RWPE1 (cell line): ENCODE measurements at regions not wholly inside any gene's neighbourhood (a gene's known extent, or its start where the extent isn't known, plus 50 kb on each side); places are given as distances from the start of the nearest gene placed in this dataset.
"Not testable (repeated sequence)": the region's sequence is repeated elsewhere in the genome, so short reads cannot be mapped to it uniquely, and the experiment has no call there.

ENCODE experiments used
- CTCF ChIA-PET: fragments of 350-600 bp; sonication (Branson Sonifier 250); formaldehyde crosslinking; extraction: SDS; loops from one replicate; lab custom pipeline; 2021; lab: Yijun Ruan, JAX
- POLR2A ChIA-PET: fragments of 400-600 bp; formaldehyde crosslinking; extraction: SDS; loops from one replicate; lab custom pipeline; 2020; ENCODE audit warnings: antibody characterized with exemption; ENCODE audit not compliant: low non-redundant PET; lab: Yijun Ruan, JAX
- DNase-seq: peaks from one replicate; pipeline ENCODE4 v3.0.0; 2012; ENCODE audit warnings: low spot score
- H3K27ac ChIP-seq: fragments of 450-650 bp; 2 replicates; pipeline ENCODE4 v1.5.1; 2017
- CTCF ChIP-seq: fragments of 450-650 bp; conservative IDR thresholded peaks from 2 replicates; pipeline ENCODE4 v1.5.1; 2017; ENCODE audit warnings: low read depth, mild to moderate bottlenecking

GRCh38 chr2:19632403-19632991 lies 269.3 kb downstream of the TTC32 start:
- no peak for DNase-seq
- POLR2A ChIA-PET = no interaction called here
- TF ChIP-seq CTCF = no peak
- H3K27ac ChIP-seq = peak overlapping the region; percentile 34; the same call in 1 of the 2 replicates
- CTCF ChIA-PET = interaction anchor here (0.5 kb wide), 1 partner anchor 945 kb away, joined by 3 read pairs; no protein-coding TSS in a partner anchor

DNA sequence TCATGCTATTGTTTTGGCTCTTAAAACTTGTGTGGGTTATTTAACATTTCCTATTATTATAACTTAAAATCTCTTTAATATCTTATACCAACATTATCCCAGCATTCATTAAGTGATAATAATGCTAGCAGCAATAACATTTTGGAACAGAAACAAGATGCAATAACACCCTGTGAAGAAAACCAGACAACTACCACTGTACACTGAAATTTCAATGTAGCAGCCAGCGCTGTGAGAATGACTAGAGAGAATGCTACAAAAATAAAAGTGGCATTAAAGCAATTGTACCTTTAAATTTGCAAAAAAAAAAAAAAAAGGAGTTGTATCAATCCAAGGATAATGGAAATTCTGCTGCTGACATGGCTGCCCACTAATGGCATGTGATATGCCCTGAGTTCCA lies 269.9 kb downstream of the TTC32 start:
- CTCF ChIA-PET = interaction anchor here (0.6 to 0.9 kb wide), 3 partner anchors 15 to 114 kb away, joined by 3 to 5 read pairs (median 4); no protein-coding TSS in a partner anchor
- no peak for DNase-seq
- POLR2A ChIA-PET = no interaction called here
- TF ChIP-seq CTCF = no peak
- no peak overlapping the region for H3K27ac ChIP-seq

DNA sequence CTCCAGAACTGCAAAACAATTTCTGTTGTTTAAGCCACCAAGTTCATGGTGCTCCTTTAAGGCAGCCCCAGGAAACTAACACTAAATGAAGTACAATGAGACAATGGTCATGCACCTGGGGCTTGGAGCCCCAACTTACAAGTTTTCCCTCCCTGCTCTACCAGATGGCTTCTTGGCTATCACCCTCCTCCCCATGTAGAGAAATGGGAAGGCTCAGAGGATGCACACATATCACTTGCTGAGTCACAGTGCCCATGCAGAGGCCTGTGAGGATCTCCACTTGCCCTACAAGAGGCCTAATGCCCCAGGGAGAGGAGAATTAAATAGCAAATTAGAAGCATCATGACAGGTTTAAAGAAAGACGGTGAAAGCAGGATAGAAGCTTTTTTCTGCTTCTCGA lies 270.9 kb downstream of the TTC32 start:
- ChIA-PET POLR2A (no interaction called here), CTCF (interaction anchor here (0.6 to 0.9 kb wide), 2 partner anchors 14 to 192 kb away, joined by 3 read pairs; no protein-coding TSS in a partner anchor)
- DNase-seq = no peak
- H3K27ac ChIP-seq = no peak overlapping the region
- no peak for TF ChIP-seq CTCF

GRCh38 chr2:19627359-19627758 lies 268.9 kb upstream of the OSR1 start:
- no peak for DNase-seq
- CTCF ChIA-PET = no interaction called here
- no peak for TF ChIP-seq CTCF
- no peak overlapping the region for H3K27ac ChIP-seq
- POLR2A ChIA-PET = no interaction called here

DNA sequence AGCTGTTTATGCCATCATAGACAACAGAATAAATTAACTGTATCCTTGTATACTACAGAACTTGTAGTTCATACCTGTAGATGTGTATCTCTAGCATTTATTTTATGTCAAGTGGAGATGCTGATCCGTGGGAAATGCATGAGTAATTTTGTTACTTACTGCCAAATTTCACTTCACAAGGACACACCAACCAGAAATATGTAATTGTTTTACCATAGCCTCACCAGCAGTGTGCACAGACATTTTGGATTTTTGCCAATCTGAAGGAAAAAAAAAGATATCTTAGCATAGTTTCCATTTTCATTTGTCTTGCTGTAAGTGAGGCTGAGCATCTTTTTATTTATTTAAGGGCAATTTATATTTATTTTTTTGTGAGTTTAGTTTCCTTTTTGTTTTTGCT lies 265.1 kb upstream of the OSR1 start:
- TF ChIP-seq CTCF = no peak
- H3K27ac ChIP-seq = no peak overlapping the region
- ChIA-PET CTCF (interaction anchor here (0.6 to 0.9 kb wide), 2 partner anchors 195 to 1831 kb away, joined by 3 to 5 read pairs; no protein-coding TSS in a partner anchor), POLR2A (no interaction called here)
- DNase-seq = peak; percentile 63

GRCh38 chr2:19617257-19617848 lies 258.9 kb upstream of the OSR1 start:
- ChIA-PET CTCF (no interaction called here), POLR2A (no interaction called here)
- TF ChIP-seq CTCF = no peak
- DNase-seq = no peak
- no peak overlapping the region for H3K27ac ChIP-seq

- POLR2A ChIA-PET, DNase-seq, H3K27ac ChIP-seq: not testable (repeated sequence)
- CTCF ChIA-PET = interaction anchor here (0.6 kb wide), 1 partner anchor 98 kb away, joined by 3 read pairs; no protein-coding TSS in a partner anchor
These were observed 257.0 kb upstream of the OSR1 start for GRCh38 chr2:19615402-19615801.
